Endothelial cell (in vitro differentiated cells): ENCODE measurements at regions not wholly inside any gene's neighbourhood (a gene's known extent, or its start where the extent isn't known, plus 50 kb on each side); places are given as distances from the start of the nearest gene placed in this dataset.

Source experiments
- DNase-seq: peaks from one replicate; pipeline ENCODE4 v3.0.0; 2021; ENCODE audit warnings: low spot score
- H3K27ac Mint-ChIP-seq: one replicate; pipeline ENCODE4 v1.8.0; 2021; ENCODE audit warnings: mixed read lengths, inconsistent platforms; ENCODE audit not compliant: unreplicated experiment
- H3K27me3 Mint-ChIP-seq: one replicate; pipeline ENCODE4 v1.8.0; 2021; ENCODE audit warnings: mild to moderate bottlenecking, moderate library complexity, mixed read lengths, inconsistent platforms; ENCODE audit not compliant: unreplicated experiment
- H3K36me3 Mint-ChIP-seq: one replicate; pipeline ENCODE4 v1.8.0; 2021; ENCODE audit warnings: mild to moderate bottlenecking, low read depth, mixed read lengths, inconsistent platforms; ENCODE audit not compliant: unreplicated experiment
- H3K4me1 Mint-ChIP-seq: one replicate; pipeline ENCODE4 v1.8.0; 2021; ENCODE audit warnings: mild to moderate bottlenecking, mixed read lengths, inconsistent platforms; ENCODE audit not compliant: unreplicated experiment
- H3K4me3 Mint-ChIP-seq: one replicate; pipeline ENCODE4 v1.8.0; 2021; ENCODE audit warnings: mild to moderate bottlenecking, mixed read lengths, inconsistent platforms; ENCODE audit not compliant: unreplicated experiment
- H3K9me3 Mint-ChIP-seq: one replicate; pipeline ENCODE4 v1.8.0; 2021; ENCODE audit warnings: mixed read lengths, inconsistent platforms; ENCODE audit not compliant: unreplicated experiment
- TF ChIP-seq, protein P1 (sequence below): fragments of 200-600 bp; sonication (generic); IDR thresholded peaks from one replicate; pipeline ENCODE4 v1.5.0; 2021; ENCODE audit warnings: antibody characterized with exemption; ENCODE audit not compliant: unreplicated experiment

- no peak for DNase-seq
- Mint-ChIP-seq H3K36me3 (peaks cover 5% of the 10 kb centered on the region), H3K4me1 (peaks cover 31% of the 10 kb centered on the region), H3K9me3 (no peaks in the 10 kb centered on the region), H3K27ac (no peak overlapping the region), H3K4me3 (no peak overlapping the region), H3K27me3 (peaks cover 6% of the 10 kb centered on the region)
- TF ChIP-seq, protein P1, sequence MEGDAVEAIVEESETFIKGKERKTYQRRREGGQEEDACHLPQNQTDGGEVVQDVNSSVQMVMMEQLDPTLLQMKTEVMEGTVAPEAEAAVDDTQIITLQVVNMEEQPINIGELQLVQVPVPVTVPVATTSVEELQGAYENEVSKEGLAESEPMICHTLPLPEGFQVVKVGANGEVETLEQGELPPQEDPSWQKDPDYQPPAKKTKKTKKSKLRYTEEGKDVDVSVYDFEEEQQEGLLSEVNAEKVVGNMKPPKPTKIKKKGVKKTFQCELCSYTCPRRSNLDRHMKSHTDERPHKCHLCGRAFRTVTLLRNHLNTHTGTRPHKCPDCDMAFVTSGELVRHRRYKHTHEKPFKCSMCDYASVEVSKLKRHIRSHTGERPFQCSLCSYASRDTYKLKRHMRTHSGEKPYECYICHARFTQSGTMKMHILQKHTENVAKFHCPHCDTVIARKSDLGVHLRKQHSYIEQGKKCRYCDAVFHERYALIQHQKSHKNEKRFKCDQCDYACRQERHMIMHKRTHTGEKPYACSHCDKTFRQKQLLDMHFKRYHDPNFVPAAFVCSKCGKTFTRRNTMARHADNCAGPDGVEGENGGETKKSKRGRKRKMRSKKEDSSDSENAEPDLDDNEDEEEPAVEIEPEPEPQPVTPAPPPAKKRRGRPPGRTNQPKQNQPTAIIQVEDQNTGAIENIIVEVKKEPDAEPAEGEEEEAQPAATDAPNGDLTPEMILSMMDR, result no peak
Observed at GRCh38 chr18:46246101-46246500, 141.9 kb downstream of the HAUS1 start.

GRCh38 chr18:46247942-46248341, 143.8 kb downstream of the HAUS1 start:
- H3K27me3 Mint-ChIP-seq, result peaks cover 6% of the 10 kb centered on the region
- H3K9me3 Mint-ChIP-seq, result no peaks in the 10 kb centered on the region
- no peak for DNase-seq
- H3K4me1 Mint-ChIP-seq, result peaks cover 31% of the 10 kb centered on the region
- H3K36me3 Mint-ChIP-seq, result peaks cover 5% of the 10 kb centered on the region
- no peak overlapping the region for H3K4me3 Mint-ChIP-seq
- TF ChIP-seq, protein P1, result no peak
- H3K27ac Mint-ChIP-seq, result peak overlapping the region; percentile 66

GRCh38 chr18:46250084-46250811, 146.1 kb downstream of the HAUS1 start:
- DNase-seq, result no peak

GRCh38 chr18:46250812-46251173, 146.6 kb downstream of the HAUS1 start:
- peaks cover 6% of the 10 kb centered on the region for H3K27me3 Mint-ChIP-seq
- peak overlapping the region; percentile 88 for H3K27ac Mint-ChIP-seq
- H3K4me1 Mint-ChIP-seq, result peaks cover 31% of the 10 kb centered on the region
- TF ChIP-seq, protein P1, result no peak
- H3K36me3 Mint-ChIP-seq, result peaks cover 5% of the 10 kb centered on the region
- no peak overlapping the region for H3K4me3 Mint-ChIP-seq
- H3K9me3 Mint-ChIP-seq, result no peaks in the 10 kb centered on the region
- DNase-seq, result no peak

More at GRCh38 chr18:46250084-46250811, 146.1 kb downstream of the HAUS1 start:
- Mint-ChIP-seq H3K36me3 (peaks cover 5% of the 10 kb centered on the region), H3K4me3 (no peak overlapping the region), H3K27me3 (peaks cover 6% of the 10 kb centered on the region), H3K27ac (peak overlapping the region; percentile 88), H3K4me1 (peaks cover 31% of the 10 kb centered on the region), H3K9me3 (no peaks in the 10 kb centered on the region)
- TF ChIP-seq, protein P1, result no peak

DNA sequence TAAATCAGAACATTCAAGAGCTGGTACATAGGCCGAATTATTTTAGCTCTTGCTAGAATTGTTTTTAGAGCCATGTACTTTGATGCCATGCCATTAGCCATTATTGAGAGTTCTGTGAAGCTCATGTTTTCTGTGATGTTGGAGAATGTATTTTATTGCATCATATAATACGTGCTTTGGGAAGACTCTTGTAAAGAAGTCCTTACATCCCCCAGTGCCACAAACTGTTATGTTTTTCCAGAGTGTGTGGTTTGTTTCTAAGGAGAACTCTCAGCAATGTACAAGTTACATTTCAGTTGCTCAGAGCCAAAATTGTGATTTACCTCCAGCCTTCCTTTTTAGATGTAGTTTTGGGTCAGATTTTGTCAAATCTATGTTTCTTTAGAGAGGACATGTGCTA, 148.6 kb downstream of the HAUS1 start:
- H3K9me3 Mint-ChIP-seq, result no peaks in the 10 kb centered on the region
- DNase-seq, result no peak
- H3K36me3 Mint-ChIP-seq, result peaks cover 5% of the 10 kb centered on the region
- TF ChIP-seq, protein P1, result no peak
- no peak overlapping the region for H3K27ac Mint-ChIP-seq
- no peak overlapping the region for H3K4me3 Mint-ChIP-seq
- peaks cover 31% of the 10 kb centered on the region for H3K4me1 Mint-ChIP-seq
- peaks cover 4% of the 10 kb centered on the region for H3K27me3 Mint-ChIP-seq
